ENCODE measurements at regions not wholly inside any gene's neighbourhood (a gene's known extent, or its start where the extent isn't known, plus 50 kb on each side); places are given as distances from the start of the nearest gene placed in this dataset.
"Not testable (repeated sequence)": the region's sequence is repeated elsewhere in the genome, so short reads cannot be mapped to it uniquely, and the experiment has no call there.

- TF ChIP-seq CTCF, POLR2A, POLR2AphosphoS5 (IDR thresholded peaks at IDR 0.05): not testable (repeated sequence)
These were observed 167.0 kb downstream of the FAM72C start for GRCh38 chr1:143804707-143805356.

All from breast epithelium (tissue), 3 donors.